ENCODE measurements at regions not wholly inside any gene's neighbourhood (a gene's known extent, or its start where the extent isn't known, plus 50 kb on each side); places are given as distances from the start of the nearest gene placed in this dataset.
"Not testable (repeated sequence)": the region's sequence is repeated elsewhere in the genome, so short reads cannot be mapped to it uniquely, and the experiment has no call there.

DNA sequence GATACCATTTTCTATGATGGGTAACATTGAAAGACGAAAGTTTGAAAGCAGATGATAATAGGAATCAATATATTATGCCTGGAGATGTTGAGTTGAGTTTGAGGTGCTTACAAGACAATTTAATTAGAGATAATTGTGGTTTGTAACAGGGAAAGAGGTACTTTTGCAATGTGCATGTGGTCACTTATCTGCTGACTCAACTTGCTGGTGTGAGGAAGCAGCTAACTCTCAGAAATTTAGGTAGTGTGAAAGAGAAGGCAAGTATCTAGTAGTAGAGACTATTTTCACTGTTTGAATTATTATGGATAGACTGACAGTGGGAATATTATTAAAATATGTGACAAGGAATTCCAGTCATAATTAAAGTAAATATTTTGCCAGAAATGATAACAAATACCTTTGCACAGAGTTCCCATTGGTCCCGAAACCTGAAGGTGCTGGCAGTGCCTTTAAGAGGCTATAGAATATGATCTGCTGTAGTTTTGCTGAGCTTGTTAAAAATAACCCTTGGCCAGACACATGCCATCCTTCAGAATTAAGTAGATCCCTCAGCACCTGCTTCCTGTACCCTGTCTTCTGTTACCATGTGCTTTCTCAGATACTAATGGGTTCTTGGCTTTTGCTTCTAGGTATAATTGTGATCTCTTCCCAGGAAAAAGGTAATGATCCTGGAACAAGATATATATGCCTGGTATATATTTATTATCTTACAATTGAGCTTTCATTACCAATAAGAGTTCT, 315.9 kb downstream of the BCHE start:
- DNase-seq (ENCODE audit: low read depth in 3 of 3, low spot score in 2 of 3), result no peak

DNA sequence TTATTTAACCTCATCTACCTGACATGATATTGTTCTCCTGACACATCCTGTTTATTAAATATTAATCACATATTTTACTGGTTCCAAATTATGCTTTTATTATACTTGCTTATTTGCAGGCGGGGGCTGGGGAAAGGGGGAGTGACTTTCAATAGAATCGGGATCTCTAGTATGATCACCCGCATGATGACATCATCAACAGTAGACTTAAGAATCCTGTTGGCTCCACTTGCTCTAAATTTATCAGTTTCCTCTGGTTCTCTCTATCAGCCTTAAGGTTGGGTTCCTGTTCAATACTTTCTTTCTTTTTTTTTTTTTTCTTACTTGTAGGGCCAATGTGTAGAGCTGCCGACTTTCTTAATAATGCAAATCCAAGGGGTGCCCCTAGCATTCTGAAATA, 317.5 kb downstream of the BCHE start:
- DNase-seq (ENCODE audit: low read depth in 3 of 3, low spot score in 2 of 3), result no peak

DNA sequence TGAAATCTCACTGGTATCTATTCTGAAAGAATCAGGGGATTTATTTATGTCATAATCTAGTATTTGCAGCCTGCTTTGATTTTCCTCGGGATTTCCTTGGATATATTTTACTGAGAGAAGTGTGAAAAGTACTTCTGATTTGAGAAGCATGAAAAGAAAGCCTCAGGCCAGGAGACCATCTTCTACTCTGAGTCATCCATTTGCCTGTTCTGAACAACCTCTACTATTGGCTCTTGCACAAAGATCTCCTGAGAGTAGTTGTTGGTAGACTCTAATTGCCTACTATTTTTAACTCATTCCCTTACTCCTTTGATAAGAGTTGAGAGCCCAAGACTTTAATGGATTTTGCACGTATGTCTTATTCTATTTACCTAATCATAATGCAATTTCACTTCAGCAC, 318.9 kb downstream of the BCHE start:
- no peak for DNase-seq (ENCODE audit: low read depth in 3 of 3, low spot score in 2 of 3)

GRCh38 chr3:165513715-165514701, 317.8 kb upstream of the SLITRK3 start:
- no peak for DNase-seq (ENCODE audit: low read depth in 3 of 3, low spot score in 2 of 3)

- no peak for DNase-seq (ENCODE audit: low read depth in 3 of 3, low spot score in 2 of 3)
These were observed 311.4 kb upstream of the SLITRK3 start for GRCh38 chr3:165507576-165507975.

DNA sequence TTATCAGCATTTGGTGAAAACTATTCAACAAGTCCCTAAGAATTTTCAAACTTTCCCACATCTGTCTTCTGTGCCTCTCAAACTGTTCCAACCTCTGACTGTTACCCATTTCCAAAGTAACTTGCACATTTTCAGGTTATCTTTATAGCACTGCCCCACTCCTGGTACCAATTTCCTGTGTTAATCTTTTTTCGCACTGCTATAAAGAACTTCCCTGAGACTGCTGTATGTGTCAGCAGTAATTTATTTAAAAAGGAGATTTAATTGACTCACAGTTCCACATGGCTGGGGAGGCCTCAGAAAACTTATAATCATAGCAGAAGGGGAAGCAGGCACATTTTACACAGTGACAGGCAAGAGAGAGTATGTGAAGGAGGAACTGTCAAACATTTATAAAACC, 310.9 kb upstream of the SLITRK3 start:
- DNase-seq (ENCODE audit: low read depth in 3 of 3, low spot score in 2 of 3), result no peak

DNA sequence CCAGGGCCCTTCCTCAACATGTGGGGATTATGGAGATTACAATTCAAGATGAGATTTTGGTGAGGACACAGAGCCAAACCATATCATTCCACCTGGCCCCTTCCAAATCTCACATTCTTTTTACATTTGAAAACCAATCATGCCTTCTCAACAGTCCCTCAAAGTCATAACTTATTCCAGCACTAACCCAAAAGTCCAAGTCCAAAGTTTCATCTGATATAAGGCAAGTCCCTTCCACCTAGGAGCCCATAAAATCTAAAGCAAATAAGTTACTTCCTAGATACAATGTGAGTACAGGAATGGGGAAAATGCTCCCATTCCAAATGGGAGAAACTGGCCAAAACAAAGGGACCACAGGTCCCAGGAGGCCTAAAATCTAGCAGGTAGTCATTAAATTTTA, 309.5 kb upstream of the SLITRK3 start:
- DNase-seq (ENCODE audit: low read depth in 3 of 3, low spot score in 2 of 3), result no peak

GRCh38 chr3:165504554-165504953, 308.4 kb upstream of the SLITRK3 start:
- DNase-seq (ENCODE audit: low read depth in 3 of 3, low spot score in 2 of 3), result no peak

GRCh38 chr3:165503825-165504224, 307.6 kb upstream of the SLITRK3 start:
- DNase-seq (ENCODE audit: low read depth in 3 of 3, low spot score in 2 of 3), result no peak

GRCh38 chr3:165503346-165503745, 307.2 kb upstream of the SLITRK3 start:
- DNase-seq (ENCODE audit: low read depth in 3 of 3, low spot score in 2 of 3), result no peak

- no peak for DNase-seq (ENCODE audit: low read depth in 3 of 3, low spot score in 2 of 3)
These were observed 306.5 kb upstream of the SLITRK3 start for GRCh38 chr3:165502707-165503106.

DNA sequence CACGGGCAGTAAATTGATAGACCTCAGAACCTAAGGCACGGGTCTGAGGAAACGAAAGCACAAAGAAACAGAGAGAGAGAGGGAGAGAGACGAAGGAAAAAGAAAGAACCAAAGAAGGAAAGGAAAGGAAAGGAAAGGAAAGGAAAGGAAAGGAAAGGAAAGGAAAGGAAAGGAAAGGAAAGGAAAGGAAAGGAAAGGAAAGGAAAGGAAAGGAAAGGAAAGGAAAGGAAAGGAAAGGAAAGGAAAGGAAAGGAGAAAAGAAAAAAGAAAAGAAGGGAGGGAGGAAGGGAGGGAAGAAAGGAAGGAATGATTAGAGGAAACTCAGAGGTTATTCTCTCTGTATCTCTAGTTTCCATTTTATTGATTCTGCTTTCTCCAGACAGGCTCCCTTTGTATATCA, 302.6 kb upstream of the SLITRK3 start:
- DNase-seq (ENCODE audit: low read depth in 3 of 3, low spot score in 2 of 3), result not testable (repeated sequence)

DNA sequence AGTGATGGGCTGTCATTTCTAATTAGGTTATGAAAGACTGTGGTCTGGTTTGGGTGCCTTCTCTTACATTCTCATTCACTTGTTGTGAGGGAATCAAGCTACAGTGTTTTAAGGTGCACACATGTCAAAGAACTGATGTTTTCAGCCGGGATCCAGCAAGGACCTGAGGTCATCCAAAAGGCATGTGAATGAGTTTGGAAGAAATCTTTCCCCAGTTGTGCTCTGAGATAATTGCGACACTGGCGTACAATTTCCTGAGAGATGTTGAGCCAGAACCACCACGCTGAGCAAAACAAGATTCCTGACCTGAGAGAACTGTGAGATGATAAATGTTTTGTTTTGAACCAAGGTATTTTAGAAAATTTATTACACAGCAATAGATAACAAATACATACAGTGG, 295.3 kb upstream of the SLITRK3 start:
- DNase-seq (ENCODE audit: low read depth in 3 of 3, low spot score in 2 of 3), result no peak

DNA sequence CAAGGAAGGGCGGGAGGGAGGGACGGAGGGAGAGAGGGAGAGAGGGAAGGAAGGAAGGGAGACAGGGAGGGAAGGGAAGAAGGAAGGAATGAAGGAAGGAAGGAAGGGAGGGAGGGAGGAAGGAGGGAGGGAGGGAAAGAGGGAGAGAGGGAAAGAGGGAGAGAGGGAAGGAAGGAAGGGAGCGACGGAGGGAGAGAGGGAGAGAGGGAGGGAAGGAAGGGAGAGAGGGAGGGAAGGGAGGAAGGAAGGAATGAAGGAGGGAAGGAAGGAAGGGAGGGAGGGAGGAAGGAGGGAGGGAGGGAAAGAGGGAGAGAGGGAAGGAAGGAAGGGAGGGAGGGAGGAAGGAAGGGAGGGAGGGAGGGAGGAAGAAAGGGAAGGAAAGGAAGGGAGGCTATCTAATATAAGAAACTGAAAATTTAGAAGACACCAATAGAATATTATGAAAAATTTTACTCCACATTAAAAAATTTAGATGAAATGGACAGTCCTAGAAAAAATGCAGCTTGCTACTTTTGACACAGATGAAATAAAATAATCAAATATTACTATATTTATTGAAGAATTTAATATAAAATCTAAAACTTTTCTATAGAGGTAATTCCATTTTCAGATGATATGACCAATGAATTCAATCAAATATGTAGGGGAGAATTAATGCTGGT, 280.3 kb upstream of the SLITRK3 start:
- DNase-seq (ENCODE audit: low read depth in 3 of 3, low spot score in 2 of 3), result no peak

GRCh38 chr3:165466856-165467255, 270.7 kb upstream of the SLITRK3 start:
- DNase-seq (ENCODE audit: low read depth in 3 of 3, low spot score in 2 of 3), result no peak

GRCh38 chr3:165464736-165465135, 268.6 kb upstream of the SLITRK3 start:
- DNase-seq (ENCODE audit: low read depth in 3 of 3, low spot score in 2 of 3), result no peak

DNA sequence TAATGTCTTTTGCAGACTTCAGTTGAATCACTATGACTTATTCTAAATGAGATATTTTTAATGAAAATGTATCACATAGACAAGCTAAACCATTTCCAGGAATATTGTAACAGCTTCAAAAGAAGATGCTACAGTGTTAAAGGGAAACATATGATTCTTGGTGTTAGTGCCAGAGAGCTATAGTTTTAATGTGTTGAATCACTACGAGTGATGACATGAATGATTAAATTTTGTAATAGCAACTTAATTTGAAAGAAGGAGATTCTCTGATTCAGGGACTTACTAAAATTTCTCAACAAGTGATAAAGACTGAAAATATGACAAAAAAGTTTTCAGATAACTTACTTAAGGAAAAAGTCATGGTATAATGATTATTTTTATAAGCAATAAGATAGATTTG, 267.3 kb upstream of the SLITRK3 start:
- no peak for DNase-seq (ENCODE audit: low read depth in 3 of 3, low spot score in 2 of 3)

DNA sequence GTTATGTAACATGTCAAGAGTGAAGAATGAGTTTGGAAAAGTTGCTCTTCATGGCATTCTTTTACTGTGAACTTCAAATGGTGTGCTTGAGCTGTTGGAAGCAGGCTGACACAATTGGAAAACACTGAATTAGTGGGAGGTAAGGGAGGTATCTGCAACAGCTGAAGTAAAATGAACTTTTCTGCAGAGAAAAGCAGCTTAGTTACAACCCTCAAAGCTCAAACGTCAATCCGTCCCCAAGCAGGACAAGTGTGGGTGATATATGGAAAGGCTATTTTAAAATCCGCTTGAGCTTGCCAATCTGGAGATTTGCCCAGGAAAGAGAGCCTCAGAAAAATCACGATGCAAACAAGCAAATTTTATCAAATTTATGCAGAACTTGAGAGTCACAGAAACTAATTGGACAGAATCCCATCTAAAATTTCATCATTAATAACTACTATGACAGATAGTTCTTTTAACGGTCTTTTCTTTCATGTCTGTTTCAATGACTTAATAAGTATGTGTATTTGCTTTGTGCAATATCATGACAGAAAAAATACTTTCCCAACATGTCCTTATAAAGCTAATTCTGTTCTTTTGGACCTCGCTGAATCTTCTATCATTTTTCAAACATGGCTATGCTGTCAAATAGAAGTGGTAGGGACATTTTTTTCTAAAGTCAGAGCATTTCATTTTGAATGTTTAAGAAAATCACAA, 266.6 kb upstream of the SLITRK3 start:
- DNase-seq (ENCODE audit: low read depth in 3 of 3, low spot score in 2 of 3), result no peak

GRCh38 chr3:165459924-165460835, 264.0 kb upstream of the SLITRK3 start:
- no peak for DNase-seq (ENCODE audit: low read depth in 3 of 3, low spot score in 2 of 3)

- no peak for DNase-seq (ENCODE audit: low read depth in 3 of 3, low spot score in 2 of 3)
These were observed 262.9 kb upstream of the SLITRK3 start for GRCh38 chr3:165459111-165459510.

Data from right renal cortex interstitium (tissue), 3 donors.